OCI-LY7 (cell line): ENCODE measurements at regions not wholly inside any gene's neighbourhood (a gene's known extent, or its start where the extent isn't known, plus 50 kb on each side); places are given as distances from the start of the nearest gene placed in this dataset.

Experiments used
- BruUV-seq: library from RNA; stranded (reverse); fragments of 400-500 nt; replicated peaks from 2 replicates; lab custom pipeline; 2021; lab: Mats Ljungman, UMichigan
- CTCF ChIA-PET: fragments of 300-600 bp; sonication (Branson Sonifier 250); formaldehyde crosslinking; loops from one replicate; lab custom pipeline; 2022; ENCODE audit warnings: antibody characterized with exemption; ENCODE audit not compliant: unreplicated experiment; lab: Charles Lee
- POLR2A ChIA-PET: fragments of 300-600 bp; sonication (Branson Sonifier 250); formaldehyde crosslinking; loops from one replicate; lab custom pipeline; 2022; ENCODE audit warnings: antibody characterized with exemption; lab: Charles Lee
- DNase-seq: peaks from one replicate; pipeline ENCODE4 v3.0.0-alpha.2; 2015; ENCODE audit warnings: low spot score
- H2AFZ ChIP-seq: fragments of 200-600 bp; sonication (generic), shearing (Covaris generic); 2 replicates; pipeline ENCODE4 v1.6.1; 2014; ENCODE audit warnings: mild to moderate bottlenecking, antibody characterized with exemption, low read length, moderate library complexity
- H3K27ac ChIP-seq: fragments of 200-600 bp; sonication (generic); 2 replicates; pipeline ENCODE4 v1.5.1; 2014; ENCODE audit warnings: mixed run types, low read depth, mild to moderate bottlenecking, moderate library complexity, low read length, inconsistent platforms; ENCODE audit not compliant: poor library complexity, severe bottlenecking
- H3K36me3 ChIP-seq: fragments of 200-600 bp; sonication (generic); 2 replicates; pipeline ENCODE4 v1.6.1; 2014; ENCODE audit warnings: mild to moderate bottlenecking, antibody characterized with exemption, low read length, moderate library complexity, mixed read lengths; ENCODE audit not compliant: insufficient read depth
- H3K4me1 ChIP-seq: fragments of 200-600 bp; sonication (generic); 2 replicates; pipeline ENCODE4 v1.5.1; 2014; ENCODE audit warnings: mild to moderate bottlenecking, low read length; ENCODE audit not compliant: insufficient read depth, poor library complexity, severe bottlenecking
- H3K4me2 ChIP-seq: fragments of 200-600 bp; sonication (generic); 2 replicates; pipeline ENCODE4 v1.6.1; 2014; ENCODE audit warnings: mild to moderate bottlenecking, low read length
- H3K4me3 ChIP-seq: fragments of 200-600 bp; sonication (generic); 2 replicates; pipeline ENCODE4 v1.5.1; 2014; ENCODE audit warnings: mild to moderate bottlenecking, low read depth, low read length; ENCODE audit not compliant: poor library complexity, severe bottlenecking
- H3K79me2 ChIP-seq: fragments of 200-600 bp; sonication (generic); 2 replicates; pipeline ENCODE4 v1.6.1; 2016; ENCODE audit warnings: low read depth, mild to moderate bottlenecking, low read length, moderate library complexity, mixed read lengths; ENCODE audit not compliant: insufficient read depth
- H3K9me2 ChIP-seq: fragments of 200-600 bp; sonication (generic); 2 replicates; pipeline ENCODE4 v1.6.1; 2016; ENCODE audit warnings: mild to moderate bottlenecking, low read length, mixed read lengths; ENCODE audit not compliant: insufficient read depth
- H3K9me3 ChIP-seq: fragments of 200-600 bp; sonication (generic); 2 replicates; pipeline ENCODE4 v1.6.1; 2014; ENCODE audit warnings: mild to moderate bottlenecking, mixed run types, low read length, mixed read lengths
- H4K20me1 ChIP-seq: fragments of 200-600 bp; sonication (generic); 2 replicates; pipeline ENCODE4 v1.6.1; 2014; ENCODE audit warnings: mild to moderate bottlenecking, antibody characterized with exemption, low read length, moderate library complexity, mixed read lengths; ENCODE audit not compliant: insufficient read depth
- CTCF ChIP-seq: fragments of 200-600 bp; sonication (generic); conservative IDR thresholded peaks from 2 replicates; pipeline ENCODE4 v1.5.1; 2014; ENCODE audit warnings: mild to moderate bottlenecking, antibody characterized with exemption, low read length, moderate library complexity, mixed read lengths
- EZH2phosphoT487 ChIP-seq: fragments of 200-600 bp; sonication (generic); IDR thresholded peaks from 2 replicates; pipeline ENCODE4 v1.6.1; 2018; ENCODE audit warnings: low read depth, borderline replicate concordance, mild to moderate bottlenecking, mixed run types, antibody characterized with exemption, low read length, moderate library complexity, mixed read lengths
- intact Hi-C: fragments of 100-400 bp; cut with micrococcal nuclease; formaldehyde crosslinking; loops from one replicate; pipeline ENCODE4 v1.10.0; 2022; ENCODE audit not compliant: unreplicated experiment

- TF ChIP-seq EZH2phosphoT487, result no peak
- no peak for TF ChIP-seq CTCF
- POLR2A ChIA-PET, result no interaction called here
Observed at GRCh38 chr6:20031342-20031741, 180.9 kb downstream of the MBOAT1 start.

GRCh38 chr6:20033697-20034407, 178.4 kb downstream of the MBOAT1 start:
- Histone ChIP-seq H3K36me3 (no peaks in the 10 kb centered on the region), H3K9me3 (no peaks in the 10 kb centered on the region), H3K79me2 (no peaks in the 10 kb centered on the region), H3K4me2 (no peak overlapping the region), H3K4me1 (no peaks in the 10 kb centered on the region), H3K27ac (no peak overlapping the region), H4K20me1 (no peaks in the 10 kb centered on the region), H3K9me2 (no peaks in the 10 kb centered on the region), H3K4me3 (no peak overlapping the region), H2AFZ (no peak overlapping the region)
- TF ChIP-seq CTCF (no peak), EZH2phosphoT487 (no peak)
- intact Hi-C loops, result no loop called here
- no TSS peak for BruUV-seq
- ChIA-PET CTCF (no interaction called here), POLR2A (interaction anchor here (0.7 kb wide), 1 partner anchor 21 kb away, joined by 4 read pairs; no protein-coding TSS in a partner anchor)
- DNase-seq, result no peak

More at GRCh38 chr6:20031342-20031741, 180.9 kb downstream of the MBOAT1 start:
- H3K27ac ChIP-seq, result no peak overlapping the region
- H2AFZ ChIP-seq, result no peak overlapping the region
- no peak overlapping the region for H3K4me2 ChIP-seq
- CTCF ChIA-PET, result no interaction called here
- intact Hi-C loops, result no loop called here
- no peaks in the 10 kb centered on the region for H3K79me2 ChIP-seq
- H3K36me3 ChIP-seq, result no peaks in the 10 kb centered on the region
- no peaks in the 10 kb centered on the region for H3K9me2 ChIP-seq
- H4K20me1 ChIP-seq, result no peaks in the 10 kb centered on the region
- H3K4me3 ChIP-seq, result no peak overlapping the region
- no peaks in the 10 kb centered on the region for H3K9me3 ChIP-seq
- no peaks in the 10 kb centered on the region for H3K4me1 ChIP-seq
- DNase-seq, result no peak
- BruUV-seq, result no TSS peak

GRCh38 chr6:20034408-20034769, 177.9 kb downstream of the MBOAT1 start:
- intact Hi-C loops, result no loop called here
- TF ChIP-seq CTCF (no peak), EZH2phosphoT487 (no peak)
- no peaks in the 10 kb centered on the region for H3K4me1 ChIP-seq
- no peak overlapping the region for H3K4me3 ChIP-seq
- no peak overlapping the region for H3K27ac ChIP-seq
- no peaks in the 10 kb centered on the region for H3K36me3 ChIP-seq
- ChIA-PET POLR2A (interaction anchor here (0.7 kb wide), 1 partner anchor 21 kb away, joined by 4 read pairs; no protein-coding TSS in a partner anchor), CTCF (no interaction called here)
- no peaks in the 10 kb centered on the region for H3K79me2 ChIP-seq
- H4K20me1 ChIP-seq, result no peaks in the 10 kb centered on the region
- DNase-seq, result no peak
- no peaks in the 10 kb centered on the region for H3K9me3 ChIP-seq
- H3K4me2 ChIP-seq, result no peak overlapping the region
- no TSS peak for BruUV-seq
- H2AFZ ChIP-seq, result no peak overlapping the region
- no peaks in the 10 kb centered on the region for H3K9me2 ChIP-seq
